HCT116 (cell line): ENCODE measurements at regions not wholly inside any gene's neighbourhood (a gene's known extent, or its start where the extent isn't known, plus 50 kb on each side); places are given as distances from the start of the nearest gene placed in this dataset.

Source experiments
- ATAC-seq: fragments of 200-7000 bp; cut with Tn5 transposase; 2 replicates; pipeline ENCODE4 v1.9.1; 2020; ENCODE audit warnings: mild to moderate bottlenecking, moderate library complexity
- BruUV-seq: library from RNA; stranded (reverse); fragments of 400-500 nt; replicated peaks from 2 replicates; lab custom pipeline; 2021; lab: Mats Ljungman, UMichigan
- CTCF ChIA-PET: fragments of 300-600 bp; sonication (Branson Sonifier 250); formaldehyde crosslinking; loops from one replicate; lab custom pipeline; 2021; ENCODE audit warnings: antibody characterized with exemption; lab: Charles Lee
- POLR2A ChIA-PET: fragments of 300-600, 350-600 bp; sonication (Branson Sonifier 250); formaldehyde crosslinking; loops from one replicate; lab custom pipeline; 2021; ENCODE audit warnings: antibody characterized with exemption; lab: Charles Lee
- RAD21 ChIA-PET, 2 experiments: fragments of 300-600 bp; sonication (Branson Sonifier 250); formaldehyde crosslinking; loops; one replicate each; lab custom pipeline; 2023; ENCODE audit warnings: low total read pairs in 2 of 2; ENCODE audit not compliant: uncharacterized antibody in 2 of 2, unreplicated experiment in 2 of 2, low non-redundant PET in 1 of 2; lab: Charles Lee
- DNase-seq: peaks from one replicate; pipeline ENCODE4 v3.0.0-alpha.2; 2010; ENCODE audit warnings: low read depth, low spot score
- H2AFZ ChIP-seq: fragments of 200-600 bp; shearing (Covaris generic), sonication (generic); 2 replicates; pipeline ENCODE4 v1.6.1; 2017; ENCODE audit warnings: low read depth, mixed run types, mixed read lengths, antibody characterized with exemption, low read length; ENCODE audit not compliant: poor library complexity, severe bottlenecking
- H3K27ac ChIP-seq: 2 replicates; pipeline ENCODE4 v1.5.1; 2012; ENCODE audit warnings: low read depth, low read length
- H3K27me3 ChIP-seq: fragments of 200-600 bp; sonication (generic); 2 replicates; pipeline ENCODE4 v1.6.1; 2016; ENCODE audit warnings: mixed run types, low read length, mixed read lengths; ENCODE audit not compliant: insufficient read depth
- H3K36me3 ChIP-seq, 2 experiments: fragments of 200-500 bp in 1 of 2; fragments of 200-600 bp in 1 of 2; sonication (Bioruptor generic) in 1 of 2; sonication (generic) in 1 of 2; 2 replicates each; pipeline versions ENCODE4 v1.5.1 to v1.6.1; 2014 to 2016; ENCODE audit warnings: low read length in 2 of 2, inconsistent platforms in 1 of 2, mixed read lengths in 1 of 2, mixed run types in 1 of 2; ENCODE audit not compliant: insufficient read depth in 2 of 2, control insufficient read depth in 1 of 2
- H3K4me1 ChIP-seq, 2 experiments: fragments of 200-600 bp in 1 of 2; sonication (generic) in 1 of 2; 2 replicates each; pipeline versions ENCODE4 v1.5.1 to v1.6.1; 2012 to 2017; ENCODE audit warnings: low read length in 2 of 2, inconsistent platforms in 1 of 2, mild to moderate bottlenecking in 1 of 2, mixed read lengths in 1 of 2, mixed run types in 1 of 2, moderate library complexity in 1 of 2; ENCODE audit not compliant: insufficient read depth in 2 of 2, control insufficient read depth in 1 of 2
- H3K4me2 ChIP-seq: fragments of 200-600 bp; sonication (generic); 2 replicates; pipeline ENCODE4 v1.6.1; 2017; ENCODE audit warnings: mixed run types, low read length, mixed read lengths
- H3K4me3 ChIP-seq, 2 experiments: fragments of 200-600 bp in 1 of 2; sonication (generic) in 1 of 2; replicated peaks in 1 of 2; 2 replicates each; pipeline ENCODE4 v1.5.1; 2011 to 2016; ENCODE audit warnings: low read length in 2 of 2, control low read depth in 1 of 2, low read depth in 1 of 2, mild to moderate bottlenecking in 1 of 2, mixed read lengths in 1 of 2, mixed run types in 1 of 2
- H3K79me2 ChIP-seq: fragments of 200-600 bp; sonication (generic); 2 replicates; pipeline ENCODE4 v1.6.1; 2017; ENCODE audit warnings: mild to moderate bottlenecking, mixed run types, low read length, moderate library complexity, mixed read lengths; ENCODE audit not compliant: insufficient read depth
- H3K9ac ChIP-seq: fragments of 200-600 bp; sonication (generic); 2 replicates; pipeline ENCODE4 v1.6.1; 2016; ENCODE audit warnings: low read length, mixed read lengths
- H3K9me2 ChIP-seq: fragments of 200-600 bp; sonication (generic), shearing (Covaris generic); 2 replicates; pipeline ENCODE4 v1.6.1; 2017; ENCODE audit warnings: mixed run types, mild to moderate bottlenecking, moderate library complexity; ENCODE audit not compliant: insufficient read depth
- H3K9me3 ChIP-seq, 2 experiments: fragments of 200-500 bp in 1 of 2; fragments of 200-600 bp in 1 of 2; sonication (Bioruptor generic) in 1 of 2; sonication (generic) in 1 of 2; 2 replicates each; pipeline ENCODE4 v1.6.1; 2014 to 2017; ENCODE audit warnings: low read length in 2 of 2, mixed read lengths in 2 of 2, inconsistent platforms in 1 of 2, low read depth in 1 of 2, mild to moderate bottlenecking in 1 of 2, mixed run types in 1 of 2, moderate library complexity in 1 of 2; ENCODE audit not compliant: control insufficient read depth in 1 of 2, insufficient read depth in 1 of 2
- H4K20me1 ChIP-seq: fragments of 200-600 bp; sonication (generic), shearing (Covaris generic); 2 replicates; pipeline ENCODE4 v1.6.1; 2017; ENCODE audit warnings: mixed run types, mild to moderate bottlenecking, moderate library complexity; ENCODE audit not compliant: insufficient read depth
- CBX3 ChIP-seq: IDR thresholded peaks from 2 replicates; pipeline ENCODE4 v1.6.1; 2012; ENCODE audit warnings: low read depth
- CEBPB ChIP-seq: IDR thresholded peaks from 2 replicates; pipeline ENCODE4 v1.6.1; 2012; ENCODE audit warnings: low read depth
- CTCF ChIP-seq, 3 experiments: fragments of 200-600 bp in 1 of 3; sonication (generic) in 1 of 3; IDR thresholded peaks in 2 of 3; conservative IDR thresholded peaks in 1 of 3; 2 replicates each; pipeline ENCODE4 v1.5.1; 2012 to 2017; ENCODE audit warnings: low read depth in 2 of 3, low read length in 2 of 3, antibody characterized with exemption in 1 of 3, borderline replicate concordance in 1 of 3, control low read depth in 1 of 3, mild to moderate bottlenecking in 1 of 3, mixed read lengths in 1 of 3, mixed run types in 1 of 3, moderate library complexity in 1 of 3; ENCODE audit not compliant: insufficient read depth in 1 of 3
- EGR1 ChIP-seq: IDR thresholded peaks from 2 replicates; pipeline ENCODE4 v1.6.1; 2012; ENCODE audit warnings: low read depth
- EZH2phosphoT487 ChIP-seq: fragments of 200-600 bp; IDR thresholded peaks from 2 replicates; pipeline ENCODE4 v1.6.1; 2018; ENCODE audit warnings: antibody characterized with exemption, borderline replicate concordance
- JUND ChIP-seq: IDR thresholded peaks from 2 replicates; pipeline ENCODE4 v1.6.1; 2012
- POLR2AphosphoS5 ChIP-seq: IDR thresholded peaks from 2 replicates; pipeline ENCODE4 v1.6.1; 2011; ENCODE audit warnings: mild to moderate bottlenecking, low read depth, low read length, moderate library complexity
- RAD21 ChIP-seq: IDR thresholded peaks from 2 replicates; pipeline ENCODE4 v1.6.1; 2012; ENCODE audit warnings: low read depth, mild to moderate bottlenecking
- SRF ChIP-seq: IDR thresholded peaks from 2 replicates; pipeline ENCODE4 v1.6.1; 2012; ENCODE audit warnings: low read depth
- ZBTB33 ChIP-seq: IDR thresholded peaks from 2 replicates; pipeline ENCODE4 v1.6.1; 2011; ENCODE audit warnings: mild to moderate bottlenecking, low read length, moderate library complexity; ENCODE audit not compliant: insufficient replicate concordance; ENCODE audit errors: extremely low read depth
- intact Hi-C: fragments of 100-400 bp; cut with micrococcal nuclease; formaldehyde crosslinking; loops from 2 replicates; pipeline ENCODE4 v1.10.0; 2022

- intact Hi-C loops: no loop called here
- no TSS peak for BruUV-seq
- H3K9me3 ChIP-seq: no peaks in the 10 kb centered on the region
- H3K4me1 ChIP-seq: no peaks in the 10 kb centered on the region
- ChIA-PET POLR2A (no interaction called here), CTCF (no interaction called here), RAD21 (no interaction called here)
- H3K36me3 ChIP-seq: no peaks in the 10 kb centered on the region
- no peak overlapping the region for H3K4me2 ChIP-seq
- no peak overlapping the region for H3K4me3 ChIP-seq
- H3K27ac ChIP-seq: no peak overlapping the region
- no peak for ATAC-seq
- H3K9me2 ChIP-seq: no peaks in the 10 kb centered on the region
- no peaks in the 10 kb centered on the region for H4K20me1 ChIP-seq
- TF ChIP-seq CEBPB (no peak), POLR2AphosphoS5 (no peak), SRF (no peak), CBX3 (no peak), CTCF (IDR thresholded peaks at IDR 0.05 in 2 of 3, conservative IDR thresholded peaks at IDR 0.05 in 1 of 3; ENCODE audit: borderline replicate concordance in 1 of 3, insufficient read depth in 1 of 3, low read depth in 2 of 3, low read length in 2 of 3) (no peak), ZBTB33 (no peak), RAD21 (no peak), JUND (no peak), EGR1 (no peak), EZH2phosphoT487 (no peak)
- no peak overlapping the region for H3K9ac ChIP-seq
- no peak overlapping the region for H2AFZ ChIP-seq
- no peak for DNase-seq
- no peaks in the 10 kb centered on the region for H3K27me3 ChIP-seq
- H3K79me2 ChIP-seq: no peaks in the 10 kb centered on the region
Observed at GRCh38 chr1:98333936-98334335, 327.6 kb upstream of the SNX7 start.
